GM12892 (cell line): ENCODE measurements at regions not wholly inside any gene's neighbourhood (a gene's known extent, or its start where the extent isn't known, plus 50 kb on each side); places are given as distances from the start of the nearest gene placed in this dataset.

ENCODE experiments used
- POLR2A ChIP-seq: IDR thresholded peaks from 2 replicates; pipeline ENCODE4 v1.6.1; 2011; ENCODE audit warnings: low read depth, low read length, control low read depth
- POLR2AphosphoS5 ChIP-seq: IDR thresholded peaks from 2 replicates; pipeline ENCODE4 v1.6.1; 2011; ENCODE audit warnings: low read depth, low read length, control low read depth
- TAF1 ChIP-seq: IDR thresholded peaks from 2 replicates; pipeline ENCODE4 v1.6.1; 2011; ENCODE audit warnings: low read depth, mild to moderate bottlenecking, control low read depth, low read length, borderline replicate concordance

- TF ChIP-seq POLR2A (no peak), TAF1 (no peak), POLR2AphosphoS5 (no peak)
Observed at GRCh38 chr12:73998894-73999293, 538.7 kb upstream of the ATXN7L3B start.
